ENCODE measurements at regions not wholly inside any gene's neighbourhood (a gene's known extent, or its start where the extent isn't known, plus 50 kb on each side); places are given as distances from the start of the nearest gene placed in this dataset.

- Histone ChIP-seq H3K4me3 (ENCODE audit: low read depth, low read length) (no peak overlapping the region), H3K4me1 (no peaks in the 10 kb centered on the region), H3K9me3 (ENCODE audit: control insufficient read depth, low read length) (no peaks in the 10 kb centered on the region), H3K9ac (no peak overlapping the region), H3K36me3 (ENCODE audit: control insufficient read depth, insufficient read depth, low read length) (no peaks in the 10 kb centered on the region), H3K79me2 (no peaks in the 10 kb centered on the region), H2AFZ (no peak overlapping the region), H3K4me2 (ENCODE audit: low read length) (no peak overlapping the region), H3K27ac (no peak overlapping the region), H3K27me3 (ENCODE audit: control insufficient read depth, insufficient read depth, low read length) (no peaks in the 10 kb centered on the region)
- TF ChIP-seq, protein P1, sequence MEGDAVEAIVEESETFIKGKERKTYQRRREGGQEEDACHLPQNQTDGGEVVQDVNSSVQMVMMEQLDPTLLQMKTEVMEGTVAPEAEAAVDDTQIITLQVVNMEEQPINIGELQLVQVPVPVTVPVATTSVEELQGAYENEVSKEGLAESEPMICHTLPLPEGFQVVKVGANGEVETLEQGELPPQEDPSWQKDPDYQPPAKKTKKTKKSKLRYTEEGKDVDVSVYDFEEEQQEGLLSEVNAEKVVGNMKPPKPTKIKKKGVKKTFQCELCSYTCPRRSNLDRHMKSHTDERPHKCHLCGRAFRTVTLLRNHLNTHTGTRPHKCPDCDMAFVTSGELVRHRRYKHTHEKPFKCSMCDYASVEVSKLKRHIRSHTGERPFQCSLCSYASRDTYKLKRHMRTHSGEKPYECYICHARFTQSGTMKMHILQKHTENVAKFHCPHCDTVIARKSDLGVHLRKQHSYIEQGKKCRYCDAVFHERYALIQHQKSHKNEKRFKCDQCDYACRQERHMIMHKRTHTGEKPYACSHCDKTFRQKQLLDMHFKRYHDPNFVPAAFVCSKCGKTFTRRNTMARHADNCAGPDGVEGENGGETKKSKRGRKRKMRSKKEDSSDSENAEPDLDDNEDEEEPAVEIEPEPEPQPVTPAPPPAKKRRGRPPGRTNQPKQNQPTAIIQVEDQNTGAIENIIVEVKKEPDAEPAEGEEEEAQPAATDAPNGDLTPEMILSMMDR (IDR thresholded peaks at IDR 0.05): no peak
Measured at GRCh38 chr11:29959488-29959887, 57.3 kb downstream of the KCNA4 start.

DNA sequence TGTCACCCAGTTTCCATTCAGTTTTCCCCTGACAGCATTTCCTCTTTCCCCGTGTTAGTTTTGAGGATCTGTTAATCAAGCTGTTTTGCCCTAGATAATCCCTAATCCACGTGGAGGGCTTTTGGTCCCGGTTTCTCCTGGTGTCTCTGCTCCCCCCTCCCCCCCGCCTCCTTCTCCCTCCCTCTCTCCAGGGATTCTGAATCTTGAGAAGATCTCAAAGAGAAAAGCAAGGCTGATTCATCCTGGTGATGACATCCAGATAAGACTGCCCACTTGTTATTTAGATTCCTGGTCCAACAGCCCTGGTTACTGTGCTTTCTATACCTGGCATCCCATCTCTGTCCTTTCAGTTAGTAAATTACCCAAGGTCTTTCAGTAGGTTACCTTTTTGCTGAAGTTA, 59.4 kb downstream of the KCNA4 start:
- Histone ChIP-seq H3K79me2 (no peaks in the 10 kb centered on the region), H3K9me3 (ENCODE audit: control insufficient read depth, low read length) (no peaks in the 10 kb centered on the region), H3K36me3 (ENCODE audit: control insufficient read depth, insufficient read depth, low read length) (no peaks in the 10 kb centered on the region), H3K9ac (no peak overlapping the region), H3K27me3 (ENCODE audit: control insufficient read depth, insufficient read depth, low read length) (no peaks in the 10 kb centered on the region), H3K4me3 (ENCODE audit: low read depth, low read length) (no peak overlapping the region), H3K27ac (no peak overlapping the region), H3K4me1 (no peaks in the 10 kb centered on the region), H2AFZ (no peak overlapping the region), H3K4me2 (ENCODE audit: low read length) (no peak overlapping the region)
- TF ChIP-seq, protein P1 (IDR thresholded peaks at IDR 0.05): no peak

- TF ChIP-seq, protein P1 (IDR thresholded peaks at IDR 0.05): no peak
- Histone ChIP-seq H3K27me3 (ENCODE audit: control insufficient read depth, insufficient read depth, low read length) (no peaks in the 10 kb centered on the region), H2AFZ (no peak overlapping the region), H3K36me3 (ENCODE audit: control insufficient read depth, insufficient read depth, low read length) (no peaks in the 10 kb centered on the region), H3K4me2 (ENCODE audit: low read length) (no peak overlapping the region), H3K9me3 (ENCODE audit: control insufficient read depth, low read length) (no peaks in the 10 kb centered on the region), H3K27ac (no peak overlapping the region), H3K4me3 (ENCODE audit: low read depth, low read length) (no peak overlapping the region), H3K4me1 (no peaks in the 10 kb centered on the region), H3K79me2 (no peaks in the 10 kb centered on the region), H3K9ac (no peak overlapping the region)
Measured at GRCh38 chr11:29956076-29956556, 60.7 kb downstream of the KCNA4 start.

- TF ChIP-seq, protein P1 (IDR thresholded peaks at IDR 0.05): no peak
- Histone ChIP-seq H3K27ac (no peak overlapping the region), H3K4me2 (ENCODE audit: low read length) (no peak overlapping the region), H3K9me3 (ENCODE audit: control insufficient read depth, low read length) (no peaks in the 10 kb centered on the region), H3K4me1 (no peaks in the 10 kb centered on the region), H3K79me2 (no peaks in the 10 kb centered on the region), H3K9ac (no peak overlapping the region), H3K4me3 (ENCODE audit: low read depth, low read length) (no peak overlapping the region), H2AFZ (no peak overlapping the region), H3K27me3 (ENCODE audit: control insufficient read depth, insufficient read depth, low read length) (no peaks in the 10 kb centered on the region), H3K36me3 (ENCODE audit: control insufficient read depth, insufficient read depth, low read length) (no peaks in the 10 kb centered on the region)
Measured at GRCh38 chr11:29943347-29943746, 73.5 kb downstream of the KCNA4 start.

- Histone ChIP-seq H3K4me3 (ENCODE audit: low read depth, low read length) (no peak overlapping the region), H3K9me3 (ENCODE audit: control insufficient read depth, low read length) (no peaks in the 10 kb centered on the region), H3K27me3 (ENCODE audit: control insufficient read depth, insufficient read depth, low read length) (no peaks in the 10 kb centered on the region), H3K79me2 (no peaks in the 10 kb centered on the region), H3K27ac (no peak overlapping the region), H3K9ac (no peak overlapping the region), H3K4me2 (ENCODE audit: low read length) (no peak overlapping the region), H2AFZ (no peak overlapping the region), H3K4me1 (no peaks in the 10 kb centered on the region), H3K36me3 (ENCODE audit: control insufficient read depth, insufficient read depth, low read length) (no peaks in the 10 kb centered on the region)
- TF ChIP-seq, protein P1 (IDR thresholded peaks at IDR 0.05): no peak
Measured at GRCh38 chr11:29937526-29937925, 79.3 kb downstream of the KCNA4 start.

Measured in parathyroid adenoma (tissue), 2 donors.